RWPE1 (cell line): ENCODE measurements at regions not wholly inside any gene's neighbourhood (a gene's known extent, or its start where the extent isn't known, plus 50 kb on each side); places are given as distances from the start of the nearest gene placed in this dataset.
A peak's percentile ranks its signal among the peaks of the same experiment; 100 is the strongest.

Source experiments
- CTCF ChIA-PET: fragments of 350-600 bp; sonication (Branson Sonifier 250); formaldehyde crosslinking; extraction: SDS; loops from one replicate; lab custom pipeline; 2021; lab: Yijun Ruan, JAX
- POLR2A ChIA-PET: fragments of 400-600 bp; formaldehyde crosslinking; extraction: SDS; loops from one replicate; lab custom pipeline; 2020; ENCODE audit warnings: antibody characterized with exemption; ENCODE audit not compliant: low non-redundant PET; lab: Yijun Ruan, JAX
- DNase-seq: peaks from one replicate; pipeline ENCODE4 v3.0.0; 2012; ENCODE audit warnings: low spot score
- H3K27ac ChIP-seq: fragments of 450-650 bp; 2 replicates; pipeline ENCODE4 v1.5.1; 2017
- CTCF ChIP-seq: fragments of 450-650 bp; conservative IDR thresholded peaks from 2 replicates; pipeline ENCODE4 v1.5.1; 2017; ENCODE audit warnings: low read depth, mild to moderate bottlenecking

GRCh38 chr7:21299766-21300165 is 128.1 kb upstream of the SP4 start:
- no peak for TF ChIP-seq CTCF
- DNase-seq = no peak
- no peak overlapping the region for H3K27ac ChIP-seq
- ChIA-PET CTCF (no interaction called here), POLR2A (no interaction called here)

- no peak overlapping the region for H3K27ac ChIP-seq
- POLR2A ChIA-PET = no interaction called here
- TF ChIP-seq CTCF = peak; percentile 22
- CTCF ChIA-PET = interaction anchor here (0.7 kb wide), 1 partner anchor 271 kb away, joined by 5 read pairs; no protein-coding TSS in a partner anchor
- DNase-seq = peak; percentile 10
Measured at GRCh38 chr7:21300692-21301091, 127.2 kb upstream of the SP4 start.

GRCh38 chr7:21304808-21305375 is 123.0 kb upstream of the SP4 start:
- TF ChIP-seq CTCF = no peak
- no peak overlapping the region for H3K27ac ChIP-seq
- no peak for DNase-seq
- CTCF ChIA-PET = no interaction called here
- POLR2A ChIA-PET = no interaction called here

- H3K27ac ChIP-seq = no peak overlapping the region
- peak; percentile 41 for DNase-seq
- ChIA-PET CTCF (interaction anchor here (0.6 kb wide), 1 partner anchor 22 kb away, joined by 3 read pairs; no protein-coding TSS in a partner anchor), POLR2A (no interaction called here)
- no peak for TF ChIP-seq CTCF
Measured at GRCh38 chr7:21305455-21306235, 122.2 kb upstream of the SP4 start.

- H3K27ac ChIP-seq = no peak overlapping the region
- POLR2A ChIA-PET = no interaction called here
- CTCF ChIA-PET = interaction anchor here (0.6 to 0.7 kb wide), 3 partner anchors 47 to 772 kb away, joined by 3 to 4 read pairs (median 3); no protein-coding TSS in a partner anchor
- DNase-seq = no peak
- no peak for TF ChIP-seq CTCF
Measured at GRCh38 chr7:21314954-21315353, 112.9 kb upstream of the SP4 start.

GRCh38 chr7:21317966-21318915 is 109.6 kb upstream of the SP4 start:
- POLR2A ChIA-PET = no interaction called here
- DNase-seq = peak; percentile 31

More at GRCh38 chr7:21317966-21318915, 109.6 kb upstream of the SP4 start:
- no peak for TF ChIP-seq CTCF
- H3K27ac ChIP-seq = no peak overlapping the region
- CTCF ChIA-PET = no interaction called here
